ENCODE measurements at regions not wholly inside any gene's neighbourhood (a gene's known extent, or its start where the extent isn't known, plus 50 kb on each side); places are given as distances from the start of the nearest gene placed in this dataset.

GRCh38 chr11:82529936-82530335 is 203.7 kb downstream of the FAM181B start:
- no peak overlapping the region for H3K4me3 ChIP-seq (ENCODE audit: low read length in 2 of 2)
- H3K27me3 ChIP-seq (ENCODE audit: control insufficient read depth in 3 of 3, insufficient read depth in 3 of 3, low read depth in 1 of 3, low read length in 3 of 3) = no peaks in the 10 kb centered on the region
- no peak for DNase-seq (ENCODE audit: low spot score)
- no peaks in the 10 kb centered on the region for H3K4me1 ChIP-seq (ENCODE audit: control insufficient read depth in 2 of 2, insufficient read depth in 1 of 2, low read depth in 1 of 2, low read length in 2 of 2)
- H3K9ac ChIP-seq (ENCODE audit: low read depth, low read length, poor library complexity) = no peak overlapping the region
- H3K36me3 ChIP-seq (replicated peaks in 1 of 2; ENCODE audit: control insufficient read depth in 2 of 2, insufficient read depth in 2 of 2, low read length in 2 of 2) = no peaks in the 10 kb centered on the region
- H2AFZ ChIP-seq (ENCODE audit: low read length) = no peak overlapping the region
- no peak overlapping the region for H3K23ac ChIP-seq (ENCODE audit: low read depth, low read length, poor library complexity)
- H3K9me3 ChIP-seq (replicated peaks in 1 of 2; ENCODE audit: control insufficient read depth in 2 of 2, insufficient read depth in 1 of 2, low read depth in 1 of 2, low read length in 2 of 2) = no peaks in the 10 kb centered on the region
- H3K4ac ChIP-seq (ENCODE audit: low read length) = no peak overlapping the region
- no peak overlapping the region for H2BK5ac ChIP-seq (ENCODE audit: low read length)
- H3K79me1 ChIP-seq (ENCODE audit: low read depth, low read length) = no peaks in the 10 kb centered on the region
- H2BK120ac ChIP-seq (ENCODE audit: low read depth, low read length) = no peak overlapping the region
- H2BK12ac ChIP-seq (ENCODE audit: low read length) = no peak overlapping the region
- H3K14ac ChIP-seq (ENCODE audit: low read length) = no peak overlapping the region
- H2BK15ac ChIP-seq (ENCODE audit: low read length) = no peak overlapping the region
- H3K27ac ChIP-seq (replicated peaks; ENCODE audit: low read length) = no peak overlapping the region
- H4K91ac ChIP-seq (ENCODE audit: low read depth, low read length, poor library complexity) = no peak overlapping the region
- no peak overlapping the region for H3K18ac ChIP-seq (ENCODE audit: low read length)
- H2AK5ac ChIP-seq (ENCODE audit: low read depth, low read length) = no peak overlapping the region
- no peak overlapping the region for H3K4me2 ChIP-seq (ENCODE audit: insufficient read depth, low read length, poor library complexity, severe bottlenecking)
- H4K8ac ChIP-seq (ENCODE audit: low read depth, low read length) = no peak overlapping the region
- no CpG with 5 or more reads among the region's 2 CpGs for WGBS, 2 donors (ENCODE audit: extremely low coverage in 2 of 2, insufficient read length in 2 of 2, insufficient replicate concordance in 1 of 2)

GRCh38 chr11:82527081-82527584 is 206.5 kb downstream of the FAM181B start:
- H2AFZ ChIP-seq (ENCODE audit: low read length) = no peak overlapping the region
- no peak overlapping the region for H4K8ac ChIP-seq (ENCODE audit: low read depth, low read length)
- H3K9me3 ChIP-seq (replicated peaks in 1 of 2; ENCODE audit: control insufficient read depth in 2 of 2, insufficient read depth in 1 of 2, low read depth in 1 of 2, low read length in 2 of 2) = no peaks in the 10 kb centered on the region
- no peaks in the 10 kb centered on the region for H3K27me3 ChIP-seq (ENCODE audit: control insufficient read depth in 3 of 3, insufficient read depth in 3 of 3, low read depth in 1 of 3, low read length in 3 of 3)
- no peaks in the 10 kb centered on the region for H3K36me3 ChIP-seq (replicated peaks in 1 of 2; ENCODE audit: control insufficient read depth in 2 of 2, insufficient read depth in 2 of 2, low read length in 2 of 2)
- H3K9ac ChIP-seq (ENCODE audit: low read depth, low read length, poor library complexity) = no peak overlapping the region
- no peak overlapping the region for H3K23ac ChIP-seq (ENCODE audit: low read depth, low read length, poor library complexity)
- no peak overlapping the region for H3K14ac ChIP-seq (ENCODE audit: low read length)
- no peaks in the 10 kb centered on the region for H3K79me1 ChIP-seq (ENCODE audit: low read depth, low read length)
- H3K4me2 ChIP-seq (ENCODE audit: insufficient read depth, low read length, poor library complexity, severe bottlenecking) = no peak overlapping the region
- no peak overlapping the region for H2BK5ac ChIP-seq (ENCODE audit: low read length)
- no peak overlapping the region for H4K91ac ChIP-seq (ENCODE audit: low read depth, low read length, poor library complexity)
- H2BK15ac ChIP-seq (ENCODE audit: low read length) = no peak overlapping the region
- H2AK5ac ChIP-seq (ENCODE audit: low read depth, low read length) = no peak overlapping the region
- H3K4ac ChIP-seq (ENCODE audit: low read length) = no peak overlapping the region
- H3K27ac ChIP-seq (replicated peaks; ENCODE audit: low read length) = no peak overlapping the region
- no peak overlapping the region for H2BK12ac ChIP-seq (ENCODE audit: low read length)
- peaks cover 0 to 3% of the 10 kb centered on the region in 2 donors for H3K4me1 ChIP-seq (ENCODE audit: control insufficient read depth in 2 of 2, insufficient read depth in 1 of 2, low read depth in 1 of 2, low read length in 2 of 2)
- H2BK120ac ChIP-seq (ENCODE audit: low read depth, low read length) = no peak overlapping the region
- no CpG with 5 or more reads among the region's 5 CpGs for WGBS, 2 donors (ENCODE audit: extremely low coverage in 2 of 2, insufficient read length in 2 of 2, insufficient replicate concordance in 1 of 2)
- H3K18ac ChIP-seq (ENCODE audit: low read length) = no peak overlapping the region
- no peak for DNase-seq (ENCODE audit: low spot score)
- no peak overlapping the region for H3K4me3 ChIP-seq (ENCODE audit: low read length in 2 of 2)

- Histone ChIP-seq H3K23ac (ENCODE audit: low read depth, low read length, poor library complexity) (no peak overlapping the region), H3K14ac (ENCODE audit: low read length) (no peak overlapping the region), H2BK120ac (ENCODE audit: low read depth, low read length) (no peak overlapping the region), H3K4me1 (ENCODE audit: control insufficient read depth in 2 of 2, insufficient read depth in 1 of 2, low read depth in 1 of 2, low read length in 2 of 2) (peaks cover 0 to 3% of the 10 kb centered on the region in 2 donors), H2AK5ac (ENCODE audit: low read depth, low read length) (no peak overlapping the region), H2BK5ac (ENCODE audit: low read length) (no peak overlapping the region), H3K9me3 (replicated peaks in 1 of 2; ENCODE audit: control insufficient read depth in 2 of 2, insufficient read depth in 1 of 2, low read depth in 1 of 2, low read length in 2 of 2) (no peaks in the 10 kb centered on the region), H3K9ac (ENCODE audit: low read depth, low read length, poor library complexity) (no peak overlapping the region), H3K79me1 (ENCODE audit: low read depth, low read length) (no peaks in the 10 kb centered on the region), H3K27me3 (ENCODE audit: control insufficient read depth in 3 of 3, insufficient read depth in 3 of 3, low read depth in 1 of 3, low read length in 3 of 3) (no peaks in the 10 kb centered on the region), H3K27ac (replicated peaks; ENCODE audit: low read length) (no peak overlapping the region), H2BK12ac (ENCODE audit: low read length) (no peak overlapping the region), H4K91ac (ENCODE audit: low read depth, low read length, poor library complexity) (no peak overlapping the region), H3K4me3 (ENCODE audit: low read length in 2 of 2) (no peak overlapping the region), H4K8ac (ENCODE audit: low read depth, low read length) (no peak overlapping the region), H3K18ac (ENCODE audit: low read length) (no peak overlapping the region), H3K4ac (ENCODE audit: low read length) (no peak overlapping the region), H2BK15ac (ENCODE audit: low read length) (no peak overlapping the region), H3K4me2 (ENCODE audit: insufficient read depth, low read length, poor library complexity, severe bottlenecking) (no peak overlapping the region), H3K36me3 (replicated peaks in 1 of 2; ENCODE audit: control insufficient read depth in 2 of 2, insufficient read depth in 2 of 2, low read length in 2 of 2) (no peaks in the 10 kb centered on the region), H2AFZ (ENCODE audit: low read length) (no peak overlapping the region)
- no CpG with 5 or more reads among the region's 4 CpGs for WGBS, 2 donors (ENCODE audit: extremely low coverage in 2 of 2, insufficient read length in 2 of 2, insufficient replicate concordance in 1 of 2)
- DNase-seq (ENCODE audit: low spot score) = peak; percentile 11
Observed at GRCh38 chr11:82523141-82523540, 210.5 kb downstream of the FAM181B start.

- H2AFZ ChIP-seq (ENCODE audit: low read length) = no peak overlapping the region
- H3K4me3 ChIP-seq (ENCODE audit: low read length in 2 of 2) = no peak overlapping the region
- no peak overlapping the region for H4K8ac ChIP-seq (ENCODE audit: low read depth, low read length)
- H3K23ac ChIP-seq (ENCODE audit: low read depth, low read length, poor library complexity) = no peak overlapping the region
- H4K91ac ChIP-seq (ENCODE audit: low read depth, low read length, poor library complexity) = no peak overlapping the region
- DNase-seq (ENCODE audit: low spot score) = no peak
- no peak overlapping the region for H3K27ac ChIP-seq (replicated peaks; ENCODE audit: low read length)
- no peaks in the 10 kb centered on the region for H3K9me3 ChIP-seq (replicated peaks in 1 of 2; ENCODE audit: control insufficient read depth in 2 of 2, insufficient read depth in 1 of 2, low read depth in 1 of 2, low read length in 2 of 2)
- no peak overlapping the region for H3K14ac ChIP-seq (ENCODE audit: low read length)
- no peak overlapping the region for H2BK5ac ChIP-seq (ENCODE audit: low read length)
- no peaks in the 10 kb centered on the region for H3K27me3 ChIP-seq (ENCODE audit: control insufficient read depth in 3 of 3, insufficient read depth in 3 of 3, low read depth in 1 of 3, low read length in 3 of 3)
- no peak overlapping the region for H3K4me2 ChIP-seq (ENCODE audit: insufficient read depth, low read length, poor library complexity, severe bottlenecking)
- H3K18ac ChIP-seq (ENCODE audit: low read length) = no peak overlapping the region
- H3K4ac ChIP-seq (ENCODE audit: low read length) = no peak overlapping the region
- no peaks in the 10 kb centered on the region for H3K79me1 ChIP-seq (ENCODE audit: low read depth, low read length)
- WGBS, 2 donors (ENCODE audit: extremely low coverage in 2 of 2, insufficient read length in 2 of 2, insufficient replicate concordance in 1 of 2) = no CpG with 5 or more reads among the region's 3 CpGs
- H3K4me1 ChIP-seq (ENCODE audit: control insufficient read depth in 2 of 2, insufficient read depth in 1 of 2, low read depth in 1 of 2, low read length in 2 of 2) = peaks cover 0 to 3% of the 10 kb centered on the region in 2 donors
- H2BK120ac ChIP-seq (ENCODE audit: low read depth, low read length) = no peak overlapping the region
- H2BK12ac ChIP-seq (ENCODE audit: low read length) = no peak overlapping the region
- no peak overlapping the region for H3K9ac ChIP-seq (ENCODE audit: low read depth, low read length, poor library complexity)
- H2BK15ac ChIP-seq (ENCODE audit: low read length) = no peak overlapping the region
- H2AK5ac ChIP-seq (ENCODE audit: low read depth, low read length) = no peak overlapping the region
- H3K36me3 ChIP-seq (replicated peaks in 1 of 2; ENCODE audit: control insufficient read depth in 2 of 2, insufficient read depth in 2 of 2, low read length in 2 of 2) = no peaks in the 10 kb centered on the region
Observed at GRCh38 chr11:82521427-82521826, 212.2 kb downstream of the FAM181B start.
